OCI-LY1 (cell line): ENCODE measurements at regions not wholly inside any gene's neighbourhood (a gene's known extent, or its start where the extent isn't known, plus 50 kb on each side); places are given as distances from the start of the nearest gene placed in this dataset.

Experiments
- EZH2 ChIP-seq: fragments of 200-600 bp; sonication (generic), shearing (Covaris generic); IDR thresholded peaks from 2 replicates; pipeline ENCODE4 v1.8.0; 2017; ENCODE audit warnings: borderline replicate concordance, mixed run types, mild to moderate bottlenecking, antibody characterized with exemption, low read length, moderate library complexity, mixed read lengths
- TF ChIP-seq, protein P1 (sequence below): fragments of 200-600 bp; sonication (generic), shearing (Covaris generic); IDR thresholded peaks from 2 replicates; pipeline ENCODE4 v1.5.1; 2017; ENCODE audit warnings: mild to moderate bottlenecking, antibody characterized with exemption, low read length, moderate library complexity, mixed read lengths

DNA sequence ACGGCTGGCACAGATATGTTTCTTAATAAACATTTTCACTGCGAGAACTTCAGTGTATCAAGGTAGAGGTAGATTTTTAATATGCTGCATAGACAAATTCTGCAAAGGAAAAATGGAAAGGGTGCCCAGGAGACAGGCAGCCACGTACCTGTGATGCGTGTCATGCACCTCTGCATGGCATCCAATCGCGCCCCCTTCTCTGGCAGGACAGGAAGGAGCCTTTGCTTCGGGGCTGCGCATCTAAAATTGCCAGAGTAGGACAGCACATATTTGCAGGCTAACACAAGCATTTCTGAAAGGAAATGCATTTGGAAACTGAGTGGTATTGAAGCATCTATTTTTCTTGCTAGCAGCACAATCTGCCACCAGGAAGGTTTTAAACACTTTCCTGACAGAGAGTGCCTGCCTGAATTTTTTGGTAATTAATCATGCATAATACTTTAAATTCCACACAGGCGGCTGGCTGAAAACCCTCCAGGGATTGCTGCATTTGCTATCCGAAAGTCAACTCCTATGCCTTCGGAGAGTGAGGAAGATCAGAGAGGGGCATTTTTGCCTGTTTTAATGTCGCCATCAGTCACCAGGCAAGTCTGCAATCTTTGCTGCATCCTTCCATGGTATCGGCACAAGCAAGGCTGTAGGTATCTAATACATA lies 165.1 kb upstream of the ATP10A start:
- TF ChIP-seq, protein P1, sequence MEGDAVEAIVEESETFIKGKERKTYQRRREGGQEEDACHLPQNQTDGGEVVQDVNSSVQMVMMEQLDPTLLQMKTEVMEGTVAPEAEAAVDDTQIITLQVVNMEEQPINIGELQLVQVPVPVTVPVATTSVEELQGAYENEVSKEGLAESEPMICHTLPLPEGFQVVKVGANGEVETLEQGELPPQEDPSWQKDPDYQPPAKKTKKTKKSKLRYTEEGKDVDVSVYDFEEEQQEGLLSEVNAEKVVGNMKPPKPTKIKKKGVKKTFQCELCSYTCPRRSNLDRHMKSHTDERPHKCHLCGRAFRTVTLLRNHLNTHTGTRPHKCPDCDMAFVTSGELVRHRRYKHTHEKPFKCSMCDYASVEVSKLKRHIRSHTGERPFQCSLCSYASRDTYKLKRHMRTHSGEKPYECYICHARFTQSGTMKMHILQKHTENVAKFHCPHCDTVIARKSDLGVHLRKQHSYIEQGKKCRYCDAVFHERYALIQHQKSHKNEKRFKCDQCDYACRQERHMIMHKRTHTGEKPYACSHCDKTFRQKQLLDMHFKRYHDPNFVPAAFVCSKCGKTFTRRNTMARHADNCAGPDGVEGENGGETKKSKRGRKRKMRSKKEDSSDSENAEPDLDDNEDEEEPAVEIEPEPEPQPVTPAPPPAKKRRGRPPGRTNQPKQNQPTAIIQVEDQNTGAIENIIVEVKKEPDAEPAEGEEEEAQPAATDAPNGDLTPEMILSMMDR, result no peak
- TF ChIP-seq EZH2, result no peak
